NCI-H2029 (cell line): ENCODE measurements at regions not wholly inside any gene's neighbourhood (a gene's known extent, or its start where the extent isn't known, plus 50 kb on each side); places are given as distances from the start of the nearest gene placed in this dataset.

Source experiments
- DNase-seq: peaks from one replicate; lab custom pipeline; 2025; lab: John Stamatoyannopoulos, UW

DNA sequence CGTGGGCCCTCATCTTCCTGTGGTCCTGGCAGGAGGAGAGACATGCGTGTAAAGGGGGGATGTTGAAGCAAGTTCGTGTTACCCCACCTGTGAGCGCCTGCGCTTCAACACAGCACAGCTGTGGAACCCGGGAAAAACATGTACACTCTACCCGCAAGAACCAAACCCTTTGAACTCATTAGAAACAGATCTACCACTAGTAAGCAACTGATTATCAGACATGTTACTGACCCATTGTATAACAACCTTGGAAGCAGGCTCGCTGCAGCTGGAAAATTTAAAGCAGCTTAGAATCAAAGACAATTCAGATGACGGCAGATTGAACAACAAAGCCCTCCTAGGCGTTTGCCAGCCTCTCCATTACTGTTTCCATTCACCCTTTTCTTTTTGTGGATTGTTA, 771.7 kb upstream of the SALL3 start:
- DNase-seq = no peak

DNA sequence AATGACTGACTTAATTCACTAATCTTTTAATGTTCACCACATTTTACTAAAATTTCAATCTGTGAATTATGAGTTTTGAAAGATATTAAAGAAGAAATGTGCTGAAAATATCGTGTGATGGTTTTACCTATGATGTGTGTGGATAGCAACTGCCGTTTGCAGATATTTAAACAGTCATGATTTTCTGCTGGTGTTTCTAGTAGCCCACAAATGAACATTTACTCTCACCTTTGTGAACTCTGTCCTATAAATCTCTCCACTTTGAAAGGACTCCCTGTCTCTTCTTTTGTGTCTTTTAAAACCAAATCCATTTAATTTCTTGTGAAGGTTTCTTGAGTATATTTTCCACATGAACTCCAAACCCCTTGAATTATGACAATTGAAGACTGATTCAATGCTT, 771.2 kb upstream of the SALL3 start:
- no peak for DNase-seq

DNA sequence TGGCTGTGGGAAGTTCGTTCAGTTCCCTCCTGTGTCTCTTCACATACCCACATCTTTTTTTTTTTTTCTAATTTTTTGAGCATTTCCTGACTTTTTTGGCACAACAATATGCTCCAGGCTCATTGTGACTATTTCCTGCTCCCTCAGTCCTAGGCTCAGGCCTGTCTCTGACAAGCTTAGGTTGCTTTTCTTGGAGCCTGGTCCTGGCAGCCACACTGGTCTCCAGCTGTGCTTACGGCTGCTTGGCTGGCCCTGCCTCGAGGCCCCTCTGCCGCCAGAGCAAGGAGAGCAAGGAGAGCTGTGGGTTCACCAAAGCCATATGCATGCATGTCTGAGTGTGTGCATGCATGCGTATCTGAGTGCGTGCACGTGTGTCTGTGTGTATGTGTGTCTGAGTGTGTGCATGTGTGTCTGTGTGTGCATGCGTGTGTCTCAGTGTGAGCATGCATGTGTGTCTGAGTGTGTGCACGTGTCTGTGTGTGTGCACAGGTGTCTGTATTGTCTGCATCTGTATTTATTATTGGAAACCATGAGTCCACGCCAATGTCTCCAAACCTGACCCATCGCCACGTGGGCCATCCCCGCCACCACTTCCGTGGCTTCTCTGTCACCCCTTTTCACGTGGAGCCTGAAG, 766.1 kb upstream of the SALL3 start:
- DNase-seq = no peak

- no peak for DNase-seq
Measured at GRCh38 chr18:78221496-78221895, 758.1 kb upstream of the SALL3 start.

- DNase-seq = no peak
Measured at GRCh38 chr18:78228974-78229373, 750.6 kb upstream of the SALL3 start.

DNA sequence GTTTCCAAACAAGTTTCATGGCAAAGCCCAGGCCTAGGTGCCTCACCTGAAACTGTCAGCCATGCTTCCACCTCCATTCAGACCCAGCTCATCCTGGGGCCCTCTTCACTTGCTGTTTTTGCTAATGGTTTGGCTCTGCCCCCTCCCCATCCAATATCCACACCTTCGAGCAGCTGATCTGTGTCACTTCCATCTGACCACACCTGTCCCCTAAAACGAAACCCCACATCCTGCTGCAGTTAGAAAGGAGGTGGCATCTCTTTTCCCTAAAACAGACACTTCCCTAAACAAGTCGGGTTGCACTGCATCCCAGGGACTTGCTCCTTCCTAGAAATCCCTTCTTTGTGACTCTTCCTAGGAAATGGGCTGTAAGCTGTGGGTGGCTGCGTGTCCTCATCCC, 748.7 kb upstream of the SALL3 start:
- no peak for DNase-seq

DNA sequence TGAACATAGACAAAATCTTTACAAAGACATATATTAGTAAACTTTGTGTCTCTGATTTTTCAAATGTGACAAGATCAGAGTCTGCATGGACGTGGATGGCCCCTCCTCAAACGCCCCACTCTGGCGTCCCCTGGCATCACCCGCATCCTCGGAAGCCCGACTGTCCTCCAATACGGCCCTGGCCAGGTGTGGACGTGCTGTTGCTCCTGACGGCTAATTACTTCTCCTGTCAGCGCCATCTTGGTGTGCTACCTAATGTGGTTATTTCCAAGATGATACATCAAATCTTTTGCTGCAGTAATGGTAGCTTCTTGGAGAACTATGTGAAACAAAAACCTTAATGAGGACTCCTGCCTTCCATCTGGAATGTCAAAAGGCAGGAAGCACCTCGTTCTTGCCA, 747.4 kb upstream of the SALL3 start:
- no peak for DNase-seq

GRCh38 chr18:78237864-78238263, 741.8 kb upstream of the SALL3 start:
- no peak for DNase-seq

DNA sequence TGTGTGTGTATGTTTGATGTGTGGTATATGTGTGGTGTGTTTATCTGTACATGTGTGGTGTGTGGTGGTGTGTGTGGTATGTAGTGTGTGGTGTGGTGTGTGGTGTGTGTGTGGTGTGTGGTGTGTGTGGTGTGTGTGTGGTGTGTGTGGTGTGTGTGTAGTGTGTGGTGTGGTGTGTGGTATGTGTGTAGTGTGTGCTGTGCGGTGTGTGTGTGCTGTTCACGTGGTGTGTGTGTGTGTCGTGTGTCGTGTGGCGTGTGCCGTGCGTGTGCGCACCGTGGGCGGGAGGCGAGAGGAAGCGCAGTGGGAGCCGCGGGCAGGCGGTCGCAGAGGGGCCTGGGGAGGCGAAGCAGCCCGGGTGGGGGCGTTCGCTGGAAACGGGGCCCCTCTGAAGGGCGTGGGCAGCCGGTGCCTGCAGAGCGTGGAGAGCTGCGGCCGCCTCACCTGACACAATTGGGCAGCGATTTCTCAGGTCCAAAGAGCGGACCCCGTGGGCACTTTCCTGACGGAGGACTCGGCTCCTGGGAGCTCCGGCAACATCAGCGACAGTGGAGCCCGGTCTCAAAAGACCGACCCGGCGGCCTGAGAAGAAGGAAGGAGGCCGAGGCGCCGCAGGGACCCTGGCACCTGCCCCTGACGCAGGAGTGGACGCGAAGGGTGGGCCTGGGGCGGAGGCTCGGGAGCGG, 741.1 kb upstream of the SALL3 start:
- no peak for DNase-seq

DNA sequence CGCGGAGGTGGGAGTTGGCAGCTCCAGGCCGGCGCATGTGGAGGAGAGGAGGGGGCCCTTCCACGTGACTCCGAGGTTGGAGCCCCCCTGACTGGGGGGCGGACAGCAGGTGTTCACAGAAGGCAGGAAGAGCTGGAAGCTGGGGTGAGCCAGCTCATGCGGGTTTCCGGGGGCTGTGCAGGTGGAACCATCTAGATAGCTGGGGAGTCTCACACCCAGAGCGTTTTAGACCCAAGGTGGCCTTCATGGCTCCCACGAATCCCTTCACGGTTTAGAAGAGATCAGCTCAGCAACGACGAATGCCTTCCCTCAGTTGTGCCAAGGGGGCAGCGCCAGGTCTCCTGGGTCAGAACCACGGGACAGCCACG, 740.5 kb upstream of the SALL3 start:
- no peak for DNase-seq

DNA sequence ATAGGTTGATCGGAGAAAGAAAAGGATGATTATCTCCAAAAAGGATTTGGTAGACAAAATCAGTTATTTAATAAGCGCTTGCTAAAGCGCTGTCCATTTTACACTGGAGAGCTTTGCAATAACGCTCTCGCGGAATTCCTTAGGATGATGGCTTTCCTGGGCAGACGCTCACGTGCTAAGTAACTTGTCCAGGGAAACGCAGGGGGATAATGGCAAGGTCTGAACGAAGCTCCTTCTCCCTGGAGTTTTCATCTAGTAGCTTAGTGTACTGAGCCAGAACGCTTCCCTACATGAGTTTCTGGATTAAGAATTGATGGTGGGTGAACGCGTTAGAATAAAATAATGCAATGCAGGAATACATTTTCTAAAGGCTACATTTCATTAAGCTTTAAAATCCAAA, 739.5 kb upstream of the SALL3 start:
- no peak for DNase-seq

DNA sequence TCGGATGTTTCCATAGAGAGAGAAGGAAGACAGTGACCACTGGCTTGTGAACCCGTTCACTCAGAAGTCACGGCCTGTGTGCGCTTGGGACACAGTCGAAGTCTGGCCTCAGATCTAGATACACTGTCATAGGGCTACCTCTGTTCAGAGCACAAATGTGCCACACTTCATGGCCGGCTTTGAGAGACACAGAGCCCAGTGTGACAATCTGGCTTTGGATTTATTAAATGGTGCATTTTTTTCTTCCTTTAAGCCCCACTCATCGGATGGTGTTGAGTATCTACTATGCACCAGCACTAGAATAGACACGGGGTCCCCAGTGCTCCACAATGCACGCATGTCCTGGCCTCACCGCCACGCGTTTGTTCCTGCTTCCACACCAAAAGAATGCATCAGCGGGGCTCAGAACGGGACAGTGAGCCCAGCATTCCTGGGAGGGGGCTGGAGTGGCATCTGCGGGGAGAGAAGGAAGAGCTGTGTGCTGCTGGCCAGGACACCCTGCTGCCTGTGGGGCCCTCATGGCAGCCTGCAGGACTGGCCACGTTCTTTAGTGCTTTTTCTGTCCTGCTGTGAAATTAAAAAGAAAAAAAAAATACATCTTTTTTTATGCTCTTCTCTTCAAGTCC, 738.9 kb upstream of the SALL3 start:
- DNase-seq = no peak

DNA sequence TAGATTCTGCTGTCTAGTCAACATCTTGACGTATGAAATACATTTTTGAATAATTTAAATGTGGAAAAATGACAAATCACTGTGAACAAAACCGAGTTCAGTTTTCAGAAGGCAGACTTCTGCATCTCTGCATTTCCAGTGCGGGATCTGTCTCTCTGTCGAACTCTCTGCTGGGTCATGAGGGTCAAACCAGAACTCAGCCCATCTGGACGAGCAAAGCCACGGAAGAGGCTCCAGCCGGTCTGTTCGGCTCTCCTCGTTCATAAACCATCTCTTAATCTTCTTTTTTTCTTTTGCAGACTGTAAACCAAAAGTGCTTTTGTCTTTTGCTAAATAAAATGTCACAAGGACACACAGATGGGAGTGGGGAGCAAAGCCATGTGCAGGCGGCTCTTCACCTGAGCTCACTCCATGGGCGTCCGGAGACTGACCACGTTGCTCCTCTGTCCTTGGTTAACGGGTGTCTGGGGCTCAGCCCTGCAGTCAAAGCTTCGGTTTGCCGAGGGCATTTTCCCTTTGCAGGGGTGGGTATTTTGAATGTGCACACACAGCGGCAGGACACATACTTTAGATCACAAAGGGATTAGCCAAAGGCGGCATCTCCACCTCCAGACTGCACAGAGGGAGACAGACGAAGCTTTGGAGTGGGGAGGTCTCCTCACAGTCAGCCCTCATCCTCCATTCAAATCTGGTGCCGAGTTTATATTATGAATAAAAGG, 737.9 kb upstream of the SALL3 start:
- no peak for DNase-seq

- DNase-seq = no peak
Measured at GRCh38 chr18:78242254-78242643, 737.4 kb upstream of the SALL3 start.

DNA sequence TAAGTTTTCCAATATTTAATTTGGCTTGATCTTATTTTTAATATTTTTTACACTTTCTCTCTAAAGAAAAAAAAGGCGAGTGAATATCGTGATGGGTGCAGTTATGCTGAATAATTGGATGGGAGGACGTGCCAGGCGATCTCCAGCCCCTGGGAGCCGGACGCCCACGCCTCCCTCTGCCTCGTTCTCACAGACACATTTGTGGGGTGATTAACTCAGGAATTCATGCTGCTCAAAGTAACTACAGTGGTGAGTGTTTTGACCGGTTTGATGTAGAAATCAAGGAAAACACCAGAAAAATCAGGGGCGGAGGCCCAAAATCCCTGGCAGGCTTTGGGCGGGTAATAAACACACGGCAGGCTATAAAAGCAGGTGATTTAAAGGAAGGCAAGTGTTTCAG, 736.8 kb upstream of the SALL3 start:
- no peak for DNase-seq

GRCh38 chr18:78244779-78245178, 734.8 kb upstream of the SALL3 start:
- DNase-seq = no peak

- DNase-seq = no peak
Measured at GRCh38 chr18:78245451-78245850, 734.2 kb upstream of the SALL3 start.

DNA sequence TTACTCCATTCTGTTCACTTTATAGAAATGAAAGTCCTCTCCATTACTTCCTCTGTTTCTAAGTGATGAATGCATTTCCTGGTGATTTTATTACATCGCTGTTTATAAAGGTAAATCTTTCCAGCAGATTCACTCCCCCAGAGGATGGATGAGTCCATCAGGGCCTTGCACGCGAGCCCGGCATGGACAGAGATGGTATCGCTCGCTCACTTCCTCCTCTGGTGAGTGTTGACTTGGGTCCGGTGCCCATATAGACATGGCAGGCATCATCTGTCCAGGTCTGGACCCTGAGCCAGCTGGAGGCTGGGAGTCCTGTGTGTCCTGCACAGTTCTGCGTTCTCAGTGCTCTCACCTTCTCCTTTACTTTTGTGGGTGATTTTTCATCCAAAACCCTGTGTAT, 733.6 kb upstream of the SALL3 start:
- DNase-seq = peak; percentile 34

DNA sequence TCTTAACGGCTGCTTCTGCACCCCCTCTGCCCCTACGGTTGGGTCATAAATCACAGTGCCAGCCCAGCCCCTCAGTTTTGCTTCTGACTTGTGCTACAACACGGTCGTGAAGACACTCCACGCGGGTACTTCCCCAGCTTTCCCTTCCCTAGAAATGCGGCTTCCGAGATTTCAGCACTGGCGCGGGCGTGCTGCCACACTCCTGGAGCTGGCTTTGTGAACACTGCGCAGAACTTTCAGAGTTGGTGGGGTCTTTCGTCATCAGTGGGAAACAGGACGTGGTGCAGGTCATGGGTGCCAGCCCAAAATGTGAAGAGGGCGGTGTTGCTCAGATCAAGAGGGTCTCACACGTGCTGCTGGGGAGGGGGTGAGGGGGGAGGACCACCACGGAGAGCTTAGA, 733.0 kb upstream of the SALL3 start:
- DNase-seq = no peak

DNA sequence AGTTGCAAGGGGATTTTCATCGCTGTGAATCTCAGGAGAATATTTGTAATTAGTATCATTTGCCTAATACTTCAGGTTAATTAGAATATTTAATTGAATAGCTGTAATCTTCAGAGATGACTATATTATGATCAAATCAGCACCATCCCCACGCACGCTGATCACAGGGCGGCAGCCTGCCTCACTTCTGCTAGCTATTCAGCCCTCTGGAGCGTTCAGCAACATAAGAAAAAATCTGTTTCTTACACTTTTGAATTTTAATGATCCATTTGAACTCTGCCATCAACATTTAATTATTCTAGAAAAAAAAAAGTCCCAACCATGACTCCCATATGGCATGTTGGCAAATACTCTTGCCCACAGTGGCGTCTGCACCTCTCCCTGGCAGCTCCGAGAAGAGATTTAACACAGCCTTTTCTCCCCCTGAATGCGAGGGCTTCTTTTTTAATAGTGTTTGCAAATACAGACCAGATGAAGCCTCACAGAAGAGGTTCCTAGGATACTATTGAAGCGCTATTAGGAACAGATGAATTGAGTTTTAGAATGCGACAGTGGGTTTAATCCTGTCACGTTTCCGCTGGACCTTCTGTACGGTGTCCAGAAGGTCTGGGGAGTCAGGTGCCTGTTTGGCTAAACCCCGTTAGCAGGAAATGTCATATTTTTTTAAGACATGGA, 731.9 kb upstream of the SALL3 start:
- no peak for DNase-seq

DNA sequence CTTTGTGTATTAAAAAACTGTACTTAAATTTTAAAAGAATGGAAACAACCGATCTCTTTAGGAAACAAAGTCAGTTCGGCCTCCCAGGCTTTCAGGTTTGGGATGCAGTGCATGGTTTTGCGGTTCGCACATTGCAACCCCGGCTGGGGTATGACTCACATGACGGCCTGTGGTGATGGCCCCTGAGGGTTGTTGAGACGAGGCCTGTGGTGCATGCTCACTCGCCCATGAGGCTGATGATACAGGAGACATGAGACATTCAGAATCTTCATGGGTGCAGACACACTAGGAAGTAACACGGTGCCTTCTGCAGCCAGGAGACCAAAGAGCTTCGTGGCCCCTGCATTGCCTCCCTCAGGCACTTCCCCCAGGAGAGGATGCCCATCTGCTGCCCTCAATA, 724.6 kb upstream of the SALL3 start:
- DNase-seq = no peak

GRCh38 chr18:78268226-78268988, 711.2 kb upstream of the SALL3 start:
- DNase-seq = no peak
